WTC11 (cell line): ENCODE measurements at regions not wholly inside any gene's neighbourhood (a gene's known extent, or its start where the extent isn't known, plus 50 kb on each side); places are given as distances from the start of the nearest gene placed in this dataset.

ENCODE experiments used
- ATAC-seq: fragments of 200-7000 bp; cut with Tn5 transposase; 2 replicates; pipeline ENCODE4 v1.10.0; 2021; ENCODE audit warnings: mild to moderate bottlenecking, moderate library complexity
- CTCF ChIA-PET: fragments of 300-600 bp; sonication (Branson Sonifier 250); formaldehyde crosslinking; loops from one replicate; lab custom pipeline; 2021; ENCODE audit warnings: antibody characterized with exemption; lab: Charles Lee
- POLR2A ChIA-PET: fragments of 350-600 bp; sonication (Branson Sonifier 250); formaldehyde crosslinking; loops from one replicate; lab custom pipeline; 2021; ENCODE audit warnings: antibody characterized with exemption; lab: Charles Lee
- DNase-seq: peaks from one replicate; pipeline ENCODE4 v3.0.0; 2021; ENCODE audit warnings: low spot score
- H3K27ac Mint-ChIP-seq: 2 replicates; pipeline ENCODE4 v1.8.0; 2021; ENCODE audit warnings: mixed read lengths
- H3K27me3 Mint-ChIP-seq: 2 replicates; pipeline ENCODE4 v1.8.0; 2021; ENCODE audit warnings: low read depth, mild to moderate bottlenecking, moderate library complexity, mixed read lengths
- H3K36me3 Mint-ChIP-seq: 2 replicates; pipeline ENCODE4 v1.8.0; 2021; ENCODE audit warnings: mixed read lengths
- H3K4me1 Mint-ChIP-seq: 2 replicates; pipeline ENCODE4 v1.8.0; 2022; ENCODE audit warnings: mixed read lengths
- H3K4me3 Mint-ChIP-seq: 2 replicates; pipeline ENCODE4 v1.8.0; 2021; ENCODE audit warnings: mild to moderate bottlenecking, moderate library complexity, mixed read lengths
- H3K9me3 Mint-ChIP-seq: 2 replicates; pipeline ENCODE4 v1.8.0; 2021; ENCODE audit warnings: mixed read lengths
- CREB1 ChIP-seq: sonication (generic); formaldehyde crosslinking; IDR thresholded peaks from 2 replicates; pipeline ENCODE4 v1.8.0; 2023; ENCODE audit warnings: mild to moderate bottlenecking, missing genetic modification reagents
- E2F1 ChIP-seq: sonication (generic); formaldehyde crosslinking; IDR thresholded peaks from 2 replicates; pipeline ENCODE4 v1.8.0; 2022; ENCODE audit warnings: mild to moderate bottlenecking, missing genetic modification reagents
- ELF4 ChIP-seq: sonication (generic); formaldehyde crosslinking; IDR thresholded peaks from 2 replicates; pipeline ENCODE4 v1.8.1; 2022; ENCODE audit warnings: low read depth, mild to moderate bottlenecking, moderate library complexity, missing genetic modification reagents
- ERG ChIP-seq: fragments of 250-450 bp; sonication (Bioruptor Pico); IDR thresholded peaks from 2 replicates; pipeline ENCODE4 v1.8.0; 2021; ENCODE audit warnings: mild to moderate bottlenecking
- ESRRA ChIP-seq: sonication (generic); formaldehyde crosslinking; IDR thresholded peaks from 2 replicates; pipeline ENCODE4 v1.8.1; 2022; ENCODE audit warnings: mild to moderate bottlenecking, missing genetic modification reagents, borderline replicate concordance
- JUN ChIP-seq: sonication (generic); formaldehyde crosslinking; IDR thresholded peaks from 2 replicates; pipeline ENCODE4 v1.8.0; 2023; ENCODE audit warnings: mild to moderate bottlenecking, missing genetic modification reagents
- MXD4 ChIP-seq: fragments of 250-450 bp; sonication (Bioruptor Pico); IDR thresholded peaks from 2 replicates; pipeline ENCODE4 v1.8.0; 2021; ENCODE audit warnings: mild to moderate bottlenecking, moderate library complexity, borderline replicate concordance
- NFATC4 ChIP-seq: fragments of 250-450 bp; sonication (Bioruptor Pico); IDR thresholded peaks from 2 replicates; pipeline ENCODE4 v1.9.0; 2021; ENCODE audit warnings: mild to moderate bottlenecking
- PRDM15 ChIP-seq: sonication (generic); formaldehyde crosslinking; IDR thresholded peaks from 2 replicates; pipeline ENCODE4 v1.8.0; 2022; ENCODE audit warnings: missing genetic modification reagents
- RELA ChIP-seq: sonication (generic); formaldehyde crosslinking; IDR thresholded peaks from 2 replicates; pipeline ENCODE4 v1.8.1; 2022; ENCODE audit warnings: missing genetic modification reagents, mild to moderate bottlenecking, borderline replicate concordance
- RORB ChIP-seq: fragments of 250-450 bp; sonication (Bioruptor Pico); IDR thresholded peaks from 2 replicates; pipeline ENCODE4 v1.9.0; 2021; ENCODE audit warnings: mild to moderate bottlenecking
- SMAD3 ChIP-seq: sonication (generic); formaldehyde crosslinking; IDR thresholded peaks from 2 replicates; pipeline ENCODE4 v1.8.0; 2022; ENCODE audit warnings: missing genetic modification reagents, mild to moderate bottlenecking, borderline replicate concordance
- SOX15 ChIP-seq: fragments of 250-450 bp; sonication (Bioruptor Pico); IDR thresholded peaks from 2 replicates; pipeline ENCODE4 v1.9.0; 2021; ENCODE audit warnings: mild to moderate bottlenecking
- TCF7 ChIP-seq: sonication (generic); formaldehyde crosslinking; IDR thresholded peaks from 2 replicates; pipeline ENCODE4 v1.8.0; 2022; ENCODE audit warnings: mild to moderate bottlenecking, low read depth, missing genetic modification reagents, moderate library complexity
- TEAD1 ChIP-seq: sonication (generic); formaldehyde crosslinking; IDR thresholded peaks from 2 replicates; pipeline ENCODE4 v1.8.0; 2022; ENCODE audit warnings: mild to moderate bottlenecking, missing genetic modification reagents
- ZBTB21 ChIP-seq: sonication (generic); formaldehyde crosslinking; IDR thresholded peaks from 2 replicates; pipeline ENCODE4 v1.8.1; 2023; ENCODE audit warnings: mild to moderate bottlenecking, missing genetic modification reagents, borderline replicate concordance
- ZBTB43 ChIP-seq: sonication (generic); formaldehyde crosslinking; IDR thresholded peaks from 2 replicates; pipeline ENCODE4 v1.8.1; 2023; ENCODE audit warnings: mild to moderate bottlenecking, missing genetic modification reagents
- ZNF317 ChIP-seq: sonication (generic); formaldehyde crosslinking; IDR thresholded peaks from 2 replicates; pipeline ENCODE4 v1.8.1; 2023; ENCODE audit warnings: low read depth, mild to moderate bottlenecking, moderate library complexity, missing genetic modification reagents, borderline replicate concordance
- ZNF396 ChIP-seq: fragments of 250-450 bp; sonication (Bioruptor Pico); IDR thresholded peaks from 2 replicates; pipeline ENCODE4 v1.8.0; 2021; ENCODE audit warnings: mild to moderate bottlenecking, moderate library complexity, borderline replicate concordance
- ZNF532 ChIP-seq: fragments of 250-450 bp; sonication (Bioruptor Pico); IDR thresholded peaks from 2 replicates; pipeline ENCODE4 v1.9.0; 2021; ENCODE audit warnings: mild to moderate bottlenecking, borderline replicate concordance

GRCh38 chr3:25354071-25354470 lies 74.0 kb upstream of the RARB start (continued):
- TF ChIP-seq RORB (no peak), MXD4 (no peak), ZBTB43 (no peak), ERG (CRISPR knock-in tag) (no peak), ESRRA (no peak)

- peaks cover 5% of the 10 kb centered on the region; the same call in 1 of the 2 replicates for H3K36me3 Mint-ChIP-seq
- DNase-seq (no peak), ATAC-seq (no peak)
- no peak overlapping the region for H3K4me3 Mint-ChIP-seq
- H3K27me3 Mint-ChIP-seq: no peaks in the 10 kb centered on the region
- no peaks in the 10 kb centered on the region for H3K4me1 Mint-ChIP-seq
- TF ChIP-seq SMAD3 (no peak), SOX15 (no peak), ZBTB21 (CRISPR knock-in tag) (no peak)
- H3K9me3 Mint-ChIP-seq: peaks cover 27% of the 10 kb centered on the region
- ChIA-PET POLR2A (no interaction called here), CTCF (no interaction called here)
- H3K27ac Mint-ChIP-seq: no peak overlapping the region
Observed at GRCh38 chr3:25355034-25355885, 72.8 kb upstream of the RARB start.

GRCh38 chr3:25355998-25356397 lies 72.1 kb upstream of the RARB start:
- H3K27ac Mint-ChIP-seq: no peak overlapping the region
- ATAC-seq (no peak), DNase-seq (no peak)
- TF ChIP-seq JUN (CRISPR knock-in tag): no peak
- TF ChIP-seq TEAD1 (CRISPR knock-in tag): no peak
- no peak for TF ChIP-seq PRDM15 (CRISPR knock-in tag)
- TF ChIP-seq ELF4: no peak
- no peak for TF ChIP-seq CREB1
- no peak for TF ChIP-seq E2F1 (CRISPR knock-in tag)
- no peak for TF ChIP-seq NFATC4 (CRISPR knock-in tag)
- TF ChIP-seq RELA (CRISPR knock-in tag): no peak
- TF ChIP-seq ZNF532: no peak
- no peak for TF ChIP-seq ZNF396 (CRISPR knock-in tag)
- TF ChIP-seq TCF7 (CRISPR knock-in tag): no peak
- no peak for TF ChIP-seq ZNF317 (CRISPR knock-in tag)
- ChIA-PET POLR2A (no interaction called here), CTCF (no interaction called here)
- peaks cover 28% of the 10 kb centered on the region for H3K9me3 Mint-ChIP-seq
- H3K4me1 Mint-ChIP-seq: no peaks in the 10 kb centered on the region
- no peak overlapping the region for H3K4me3 Mint-ChIP-seq
- peaks cover 5% of the 10 kb centered on the region; the same call in 1 of the 2 replicates for H3K36me3 Mint-ChIP-seq
- H3K27me3 Mint-ChIP-seq: no peaks in the 10 kb centered on the region
